ENCODE measurements at regions not wholly inside any gene's neighbourhood (a gene's known extent, or its start where the extent isn't known, plus 50 kb on each side); places are given as distances from the start of the nearest gene placed in this dataset.

GRCh38 chr5:73306078-73306719, 133.2 kb downstream of the TMEM174 start:
- Mint-ChIP-seq H3K9me3 (no peaks in the 10 kb centered on the region), H3K27me3 (peaks cover 93% of the 10 kb centered on the region), H3K4me3 (no peak overlapping the region), H3K36me3 (peaks cover 3% of the 10 kb centered on the region), H3K27ac (no peak overlapping the region), H3K4me1 (ENCODE audit: unreplicated experiment) (peaks cover 11% of the 10 kb centered on the region)
- TF ChIP-seq CTCF (conservative IDR thresholded peaks at IDR 0.05), result no peak
- peak; percentile 27 for DNase-seq (ENCODE audit: extremely low spot score, unreplicated experiment)

- no peak for TF ChIP-seq CTCF (conservative IDR thresholded peaks at IDR 0.05)
- Mint-ChIP-seq H3K4me3 (no peak overlapping the region), H3K4me1 (ENCODE audit: unreplicated experiment) (peaks cover 19% of the 10 kb centered on the region), H3K36me3 (peaks cover 3% of the 10 kb centered on the region), H3K9me3 (no peaks in the 10 kb centered on the region), H3K27me3 (peaks cover 96% of the 10 kb centered on the region), H3K27ac (no peak overlapping the region)
- DNase-seq (ENCODE audit: extremely low spot score, unreplicated experiment), result no peak
Measured at GRCh38 chr5:73305386-73305785, 132.4 kb downstream of the TMEM174 start.

GRCh38 chr5:73304381-73304780, 131.4 kb downstream of the TMEM174 start:
- peaks cover 3% of the 10 kb centered on the region for H3K36me3 Mint-ChIP-seq
- no peak overlapping the region for H3K27ac Mint-ChIP-seq
- TF ChIP-seq CTCF (conservative IDR thresholded peaks at IDR 0.05), result no peak
- DNase-seq (ENCODE audit: extremely low spot score, unreplicated experiment), result no peak
- H3K27me3 Mint-ChIP-seq, result peaks cover 96% of the 10 kb centered on the region
- H3K4me3 Mint-ChIP-seq, result no peak overlapping the region
- peaks cover 29% of the 10 kb centered on the region for H3K4me1 Mint-ChIP-seq (ENCODE audit: unreplicated experiment)
- H3K9me3 Mint-ChIP-seq, result no peaks in the 10 kb centered on the region

GRCh38 chr5:73303148-73304079, 130.4 kb downstream of the TMEM174 start:
- peaks cover 3% of the 10 kb centered on the region for H3K36me3 Mint-ChIP-seq
- H3K27me3 Mint-ChIP-seq, result peaks cover 95% of the 10 kb centered on the region
- DNase-seq (ENCODE audit: extremely low spot score, unreplicated experiment), result no peak
- peaks cover 35% of the 10 kb centered on the region for H3K4me1 Mint-ChIP-seq (ENCODE audit: unreplicated experiment)
- H3K4me3 Mint-ChIP-seq, result peak overlapping the region; percentile 83
- H3K27ac Mint-ChIP-seq, result peak overlapping the region; percentile 25
- peak; percentile 54 for TF ChIP-seq CTCF (conservative IDR thresholded peaks at IDR 0.05)
- H3K9me3 Mint-ChIP-seq, result no peaks in the 10 kb centered on the region

- peaks cover 92% of the 10 kb centered on the region for H3K27me3 Mint-ChIP-seq
- peak overlapping the region; percentile 83 for H3K4me3 Mint-ChIP-seq
- peaks cover 3% of the 10 kb centered on the region for H3K36me3 Mint-ChIP-seq
- no peaks in the 10 kb centered on the region for H3K9me3 Mint-ChIP-seq
- peaks cover 35% of the 10 kb centered on the region for H3K4me1 Mint-ChIP-seq (ENCODE audit: unreplicated experiment)
- H3K27ac Mint-ChIP-seq, result peak overlapping the region; percentile 25
- no peak for DNase-seq (ENCODE audit: extremely low spot score, unreplicated experiment)
- TF ChIP-seq CTCF (conservative IDR thresholded peaks at IDR 0.05), result no peak
Measured at GRCh38 chr5:73302797-73303147, 129.8 kb downstream of the TMEM174 start.
